ENCODE measurements at regions not wholly inside any gene's neighbourhood (a gene's known extent, or its start where the extent isn't known, plus 50 kb on each side); places are given as distances from the start of the nearest gene placed in this dataset.

DNA sequence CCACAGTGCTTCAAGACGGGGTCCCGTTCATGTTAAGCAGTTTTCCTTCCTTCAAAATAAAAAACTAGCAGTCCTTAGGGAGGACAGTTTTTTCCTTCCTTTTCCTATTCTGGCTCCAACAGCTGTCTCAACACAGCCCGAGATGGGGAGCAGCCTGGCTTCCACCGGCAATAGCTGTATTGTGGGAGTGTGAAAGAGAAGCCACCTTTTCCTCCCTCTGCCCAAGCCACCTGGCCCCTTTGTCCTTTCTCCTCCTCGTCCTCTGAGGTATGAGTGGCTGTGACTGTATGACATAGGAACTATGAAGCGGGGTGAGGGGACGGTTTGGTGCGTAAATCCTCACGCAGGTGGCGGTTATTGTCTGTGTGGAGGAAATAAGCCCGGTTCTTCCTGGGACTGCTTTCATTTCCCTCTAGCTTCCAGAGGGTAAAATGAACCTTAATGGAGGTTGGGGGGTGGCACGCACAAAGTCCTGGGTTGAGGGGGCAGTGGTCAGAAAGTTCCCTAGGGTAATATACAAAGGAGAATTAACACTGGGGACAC, 292.0 kb upstream of the DMRT1 start:
- no peak for DNase-seq (ENCODE audit: low spot score)
- intact Hi-C loops (cut with DNase I), result loop anchor here (5.0 kb wide), 1 partner anchor 142 kb away; no protein-coding TSS in a partner anchor

DNA sequence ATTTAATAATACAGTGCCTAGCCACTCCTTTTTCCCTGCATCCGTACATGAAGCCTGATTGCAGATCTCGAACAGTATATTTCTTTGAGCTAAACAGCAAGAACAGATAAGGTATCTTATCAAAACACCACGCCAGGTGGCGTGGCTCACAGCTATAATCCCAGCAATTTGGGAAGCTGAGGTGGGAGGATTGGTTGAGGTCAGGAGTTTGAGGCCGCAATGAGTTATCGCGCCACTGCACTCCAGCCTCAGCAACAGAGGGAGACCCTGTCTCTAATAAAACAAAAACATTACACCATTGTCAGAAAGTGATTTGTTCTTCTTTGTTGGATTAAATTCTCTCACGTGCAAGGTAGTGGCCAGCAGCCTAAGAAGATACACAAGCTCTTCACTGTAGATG, 291.2 kb upstream of the DMRT1 start:
- intact Hi-C loops (cut with DNase I), result no loop called here
- no peak for DNase-seq (ENCODE audit: low spot score)

DNA sequence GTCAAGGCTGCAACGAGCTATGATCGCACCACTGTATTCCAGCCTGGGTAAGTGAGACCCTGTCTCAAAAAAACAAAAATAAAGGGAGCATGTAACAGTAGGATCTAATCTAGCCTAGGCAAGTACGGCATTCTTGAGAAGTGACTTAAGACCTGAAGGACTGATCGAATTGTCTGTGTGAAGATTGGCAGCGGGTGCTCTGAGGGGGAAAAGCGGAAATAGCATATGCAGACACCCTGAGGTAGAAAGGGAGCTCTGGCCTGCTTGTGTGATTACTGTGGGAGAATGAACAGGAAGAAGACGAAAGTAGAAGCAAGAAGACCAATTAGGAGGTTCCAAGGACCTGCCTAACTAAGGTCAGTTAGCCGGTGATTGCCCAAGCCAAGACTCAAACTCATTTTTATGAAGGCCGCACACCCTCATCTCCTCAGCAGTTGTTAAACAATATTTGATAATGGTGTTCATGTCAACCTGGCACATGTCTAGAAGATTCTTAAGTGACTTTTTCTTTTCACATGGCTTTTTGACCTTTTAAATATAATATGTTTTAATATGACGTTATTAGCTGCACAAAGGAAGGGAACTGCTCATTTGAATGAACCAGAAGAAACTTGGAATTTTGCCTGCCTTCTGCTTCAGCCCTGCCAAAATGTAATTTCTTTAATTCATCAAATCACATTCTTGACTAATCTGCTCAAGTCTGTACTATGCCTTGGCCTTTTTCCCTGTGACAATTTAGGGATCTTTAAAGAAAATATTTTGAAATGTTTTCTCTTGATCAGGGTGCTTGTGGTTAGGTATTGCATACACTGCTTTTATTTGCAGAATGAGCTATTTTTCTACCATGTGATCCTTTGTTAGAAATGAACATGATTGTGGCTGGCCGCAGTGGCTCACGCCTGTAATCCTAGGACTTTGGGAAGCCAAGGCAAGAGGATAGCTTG, 289.2 kb upstream of the DMRT1 start:
- DNase-seq (ENCODE audit: low spot score), result no peak
- intact Hi-C loops (cut with DNase I), result no loop called here

DNA sequence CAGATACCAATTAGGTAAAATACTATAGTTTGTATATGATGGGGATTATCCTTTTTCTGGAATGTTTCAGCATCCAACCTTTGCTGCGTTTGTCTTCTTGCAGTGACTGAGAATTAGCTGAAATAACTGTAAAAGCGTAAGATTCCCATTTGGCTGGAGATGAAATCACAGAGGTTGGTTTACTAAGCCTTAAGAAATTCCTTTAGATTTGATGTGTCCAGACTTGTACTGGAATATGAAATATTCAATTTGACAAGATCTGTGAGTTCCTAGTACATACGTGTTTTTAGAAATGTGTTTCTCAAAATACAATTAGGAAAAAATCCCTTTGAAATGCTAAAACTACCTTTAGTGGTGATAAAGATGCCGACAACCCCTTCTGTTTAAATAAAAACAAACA, 286.0 kb upstream of the DMRT1 start:
- DNase-seq (ENCODE audit: low spot score), result no peak
- intact Hi-C loops (cut with DNase I), result no loop called here

DNA sequence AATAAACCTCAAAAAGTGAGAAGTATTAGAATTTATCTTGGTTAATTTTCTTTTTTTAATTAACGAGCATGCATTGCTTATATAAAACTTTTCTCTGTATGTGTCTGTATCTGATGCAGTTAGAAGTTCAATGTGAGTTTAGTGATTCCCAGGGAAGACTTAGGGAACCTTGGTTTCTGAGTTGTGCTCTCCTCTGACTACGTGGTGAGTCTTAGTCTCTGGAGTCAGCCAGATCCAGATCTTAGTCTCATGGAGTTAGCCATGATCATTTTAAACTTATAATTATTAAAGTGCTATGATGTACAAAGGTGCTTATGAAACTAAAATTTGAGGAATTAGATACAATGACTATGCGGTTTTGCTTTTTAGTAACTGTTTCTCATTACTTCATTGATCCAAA, 285.3 kb upstream of the DMRT1 start:
- no peak for DNase-seq (ENCODE audit: low spot score)
- intact Hi-C loops (cut with DNase I), result no loop called here

DNA sequence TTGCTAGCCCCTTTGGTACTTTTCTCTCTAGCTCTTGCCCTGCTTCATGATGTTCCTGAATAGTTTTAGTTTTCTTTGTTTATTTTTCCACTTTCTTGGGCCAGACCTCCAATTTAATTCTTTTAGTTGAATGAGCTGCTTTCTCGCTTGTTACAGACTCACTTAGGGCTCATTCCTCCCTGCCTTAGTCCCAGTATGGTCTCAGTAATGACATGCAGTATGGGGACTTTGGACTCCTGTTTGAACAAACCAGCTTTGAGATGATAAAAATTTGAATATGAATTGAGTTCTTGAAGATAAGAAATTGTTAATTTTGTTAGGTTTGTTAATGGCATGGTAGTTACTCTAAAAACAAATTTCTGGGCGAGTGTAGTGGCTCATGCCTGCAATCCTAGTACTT, 284.8 kb upstream of the DMRT1 start:
- intact Hi-C loops (cut with DNase I), result no loop called here
- no peak for DNase-seq (ENCODE audit: low spot score)

DNA sequence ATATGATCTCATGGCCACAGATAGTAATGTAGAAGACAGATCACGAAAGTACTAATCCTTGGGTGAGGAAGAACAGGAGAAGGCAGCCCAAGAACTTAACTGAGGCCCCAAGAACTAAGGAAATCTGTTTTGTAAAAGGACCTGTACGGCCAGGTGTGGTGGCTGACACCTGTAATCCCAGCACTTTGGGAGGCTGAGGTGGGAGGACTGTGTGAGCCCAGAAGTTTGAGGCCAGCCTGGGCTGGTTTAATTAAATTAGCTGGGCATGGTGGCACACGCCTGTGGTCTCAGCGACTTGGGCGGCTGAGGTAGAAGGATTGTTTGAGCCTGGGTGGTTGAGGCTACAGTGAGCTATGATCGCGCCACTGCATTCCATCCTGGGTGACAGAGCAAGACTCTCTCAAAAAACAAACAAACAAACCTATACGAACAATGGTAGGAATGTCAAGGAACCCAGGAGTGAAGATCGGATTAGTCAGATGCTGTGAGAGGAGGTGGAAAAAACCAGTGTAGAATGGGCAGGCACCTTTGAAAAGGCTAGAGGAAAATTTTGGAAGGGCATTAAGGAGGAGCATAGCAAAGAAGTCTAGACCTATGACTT, 283.8 kb upstream of the DMRT1 start:
- intact Hi-C loops (cut with DNase I), result no loop called here
- DNase-seq (ENCODE audit: low spot score), result no peak

DNA sequence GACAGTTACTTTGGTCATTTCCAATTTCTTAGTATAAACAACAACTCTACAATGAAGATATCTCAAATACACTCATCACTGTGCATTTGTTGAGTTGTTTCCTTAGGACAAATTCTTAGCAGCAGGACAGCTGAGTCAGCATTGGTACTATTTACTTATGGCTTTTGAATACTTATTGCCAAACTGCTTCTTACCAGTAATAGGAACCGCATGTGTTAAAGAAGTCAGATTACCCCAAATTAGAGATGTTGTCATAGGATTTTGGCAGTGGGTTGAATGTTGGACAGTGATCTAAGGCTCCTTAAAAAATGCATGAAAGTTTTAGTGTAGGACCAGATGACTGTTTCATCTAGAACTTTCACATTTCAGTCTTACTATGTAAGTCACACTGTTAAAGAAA, 280.1 kb upstream of the DMRT1 start:
- intact Hi-C loops (cut with DNase I), result no loop called here

DNA sequence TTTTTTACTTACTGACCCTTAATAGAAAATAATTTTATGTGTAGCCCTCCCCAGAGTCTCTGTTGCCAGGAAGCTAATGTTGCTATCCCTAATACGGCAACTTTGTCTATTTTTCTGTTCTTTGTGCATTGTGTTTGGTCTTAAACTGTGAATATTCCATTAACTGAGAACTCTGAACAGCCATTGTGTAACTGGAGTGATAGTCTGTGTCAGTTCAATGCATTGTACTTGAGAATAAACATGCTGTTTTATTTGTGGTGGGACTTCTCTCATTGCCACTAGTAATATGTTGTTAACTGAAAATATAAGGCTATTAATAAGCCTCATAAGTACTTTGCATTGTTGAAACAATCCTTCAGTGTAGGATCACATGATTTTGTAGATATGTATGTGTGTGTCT, 278.3 kb upstream of the DMRT1 start:
- intact Hi-C loops (cut with DNase I), result no loop called here
- DNase-seq (ENCODE audit: low spot score), result no peak

More for the DNA sequence above, 280.1 kb upstream of the DMRT1 start:
- DNase-seq (ENCODE audit: low spot score), result no peak

DNA sequence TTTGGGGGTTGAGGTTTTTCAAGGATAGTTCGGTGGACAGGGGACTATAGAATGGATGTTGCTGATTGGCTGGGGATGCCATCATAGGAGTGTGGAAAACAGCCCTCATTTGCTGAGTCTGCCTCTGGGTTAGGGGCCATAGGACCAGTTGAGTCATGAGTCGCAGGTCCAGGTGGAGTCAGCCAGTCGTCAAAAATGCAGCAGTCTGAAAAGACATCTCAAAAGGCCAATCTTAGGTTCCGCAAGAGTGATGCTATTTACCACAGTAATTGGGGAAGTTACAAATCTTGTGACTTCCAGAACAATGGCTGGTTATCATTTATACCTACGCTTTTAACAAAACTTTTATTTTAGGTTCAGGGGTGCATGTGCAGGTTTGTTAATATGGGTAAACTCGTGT, 276.0 kb upstream of the DMRT1 start:
- intact Hi-C loops (cut with DNase I), result no loop called here
- DNase-seq (ENCODE audit: low spot score), result no peak

DNA sequence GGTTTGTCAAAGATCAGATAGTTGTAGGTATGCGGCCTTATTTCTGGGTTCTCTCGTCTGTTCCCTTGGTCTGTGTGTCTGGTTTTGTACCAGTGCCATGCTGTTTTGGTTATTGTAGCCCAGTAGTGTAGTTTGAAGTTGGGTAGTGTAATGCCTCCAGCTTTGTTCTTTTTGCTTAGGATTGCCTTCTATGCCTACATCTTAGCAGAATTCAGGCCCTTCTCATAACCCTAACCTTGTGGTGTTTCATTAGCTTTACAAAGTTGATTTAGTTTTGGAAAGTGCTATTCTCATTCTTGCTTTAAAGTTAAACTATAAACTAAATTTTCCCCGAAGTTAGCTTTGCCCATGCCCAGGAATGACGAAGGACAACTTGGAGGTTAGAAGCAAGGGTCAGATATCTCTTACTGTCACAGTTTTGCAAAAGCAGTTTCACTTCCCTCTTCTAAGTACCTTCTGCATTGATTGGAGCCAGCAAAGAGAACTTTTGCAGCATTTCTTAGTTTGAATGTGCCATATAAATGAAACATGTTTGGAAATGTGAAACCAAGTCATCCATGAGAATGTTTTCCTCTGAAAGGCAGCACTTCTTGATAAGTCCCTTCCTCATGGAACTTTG, 274.3 kb upstream of the DMRT1 start:
- no peak for DNase-seq (ENCODE audit: low spot score)
- intact Hi-C loops (cut with DNase I), result no loop called here

DNA sequence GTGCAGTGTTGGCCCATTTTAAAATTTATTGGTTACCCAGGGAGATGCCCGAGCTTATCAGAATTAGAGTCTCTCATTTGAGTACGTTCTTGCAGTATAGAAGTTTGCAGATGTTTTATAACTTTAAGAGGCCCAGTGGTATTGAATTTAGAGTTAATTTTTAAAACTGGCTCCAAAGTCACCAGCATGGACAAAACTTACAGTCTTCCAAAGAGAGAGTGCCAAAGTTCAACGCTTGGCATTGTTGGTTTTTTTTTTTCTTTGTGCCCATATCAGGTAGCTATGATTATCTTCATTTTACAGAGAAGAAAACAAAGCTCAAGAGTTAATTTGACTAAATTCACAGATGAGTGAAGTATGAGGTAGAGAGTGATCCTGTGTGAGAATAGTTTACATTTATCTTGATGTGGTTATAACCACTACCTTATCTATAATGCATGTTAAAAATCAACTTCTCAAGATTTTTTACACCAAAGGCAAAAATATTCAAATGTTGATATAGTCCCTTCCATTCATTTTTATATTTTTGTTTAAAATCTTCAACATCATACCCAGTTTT, 273.7 kb upstream of the DMRT1 start:
- DNase-seq (ENCODE audit: low spot score), result no peak
- intact Hi-C loops (cut with DNase I), result no loop called here

DNA sequence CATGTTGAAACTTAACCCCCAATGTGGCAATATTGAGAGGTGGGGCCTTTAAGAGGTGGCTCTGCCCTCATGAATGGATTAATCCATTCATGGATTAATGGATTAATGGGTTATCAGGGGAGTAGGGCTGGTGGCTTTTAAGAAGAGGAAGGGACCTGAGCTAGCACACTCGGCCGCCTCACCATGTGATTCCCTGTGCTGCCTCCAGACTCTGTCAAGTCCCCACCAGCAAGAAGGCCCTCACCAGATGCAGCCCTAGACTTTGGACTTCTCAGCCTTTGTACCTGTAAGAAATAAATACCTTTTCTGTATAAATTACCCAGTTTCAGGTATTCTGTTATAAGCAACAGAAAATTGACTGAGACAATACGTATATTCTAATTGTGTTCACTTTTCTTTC, 272.2 kb upstream of the DMRT1 start:
- intact Hi-C loops (cut with DNase I), result no loop called here
- DNase-seq (ENCODE audit: low spot score), result no peak

DNA sequence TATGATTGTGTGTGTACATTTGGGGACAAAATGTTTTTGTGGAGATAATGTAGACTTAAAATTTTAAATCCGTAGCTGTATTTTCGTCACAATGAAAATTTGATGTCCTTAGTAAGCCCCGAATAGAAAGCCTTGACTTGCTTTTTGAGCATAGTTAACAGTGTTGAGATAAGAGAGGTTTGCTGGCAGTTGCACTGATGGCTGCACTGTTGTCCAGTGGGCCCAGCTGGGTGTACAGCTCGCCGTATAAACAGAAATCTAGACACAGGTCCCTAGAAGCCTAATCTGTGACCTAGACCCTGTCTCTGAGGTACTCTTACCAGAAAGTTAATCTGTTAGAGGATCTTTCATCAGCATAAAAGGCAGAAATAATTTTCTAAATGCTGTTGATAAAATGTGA, 271.3 kb upstream of the DMRT1 start:
- intact Hi-C loops (cut with DNase I), result no loop called here
- no peak for DNase-seq (ENCODE audit: low spot score)

DNA sequence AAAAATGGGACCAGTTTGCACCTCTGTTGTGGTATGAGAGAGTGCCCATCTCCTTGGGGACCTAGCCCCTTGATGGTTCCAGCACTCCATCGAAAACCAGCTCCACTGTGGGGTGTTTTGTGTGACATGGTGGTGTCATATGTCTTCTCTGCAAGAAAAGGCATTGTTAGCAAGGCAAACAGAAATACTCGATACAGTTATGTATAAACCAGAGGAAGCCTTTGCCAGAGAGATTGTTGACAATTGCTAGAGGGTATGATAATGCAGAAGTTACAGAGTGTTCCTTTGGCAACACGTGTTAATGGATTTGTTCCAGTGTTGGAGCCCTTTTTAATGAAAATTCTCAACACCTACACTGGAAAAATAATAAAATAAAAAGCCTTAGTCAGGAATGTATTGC, 270.4 kb upstream of the DMRT1 start:
- DNase-seq (ENCODE audit: low spot score), result no peak
- intact Hi-C loops (cut with DNase I), result no loop called here

DNA sequence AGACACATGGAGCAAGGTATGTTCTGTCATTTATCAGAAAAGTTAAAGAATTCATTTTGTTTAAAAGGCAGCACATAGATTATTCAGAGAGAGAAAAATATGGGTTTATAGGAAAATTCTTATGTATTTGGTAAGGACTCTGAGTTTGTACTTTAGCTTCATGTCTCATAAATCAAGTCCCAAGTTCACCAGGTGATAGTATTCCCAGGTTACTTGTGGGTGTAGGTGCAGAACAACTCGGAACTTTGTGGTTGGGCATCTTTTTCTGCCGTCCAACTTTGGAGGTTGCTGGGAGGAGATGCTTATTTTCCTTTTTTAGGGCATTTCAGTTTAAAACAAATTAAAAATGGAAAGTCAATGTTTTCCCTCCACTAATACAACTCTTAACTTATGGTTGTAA, 269.8 kb upstream of the DMRT1 start:
- no peak for DNase-seq (ENCODE audit: low spot score)
- intact Hi-C loops (cut with DNase I), result no loop called here

DNA sequence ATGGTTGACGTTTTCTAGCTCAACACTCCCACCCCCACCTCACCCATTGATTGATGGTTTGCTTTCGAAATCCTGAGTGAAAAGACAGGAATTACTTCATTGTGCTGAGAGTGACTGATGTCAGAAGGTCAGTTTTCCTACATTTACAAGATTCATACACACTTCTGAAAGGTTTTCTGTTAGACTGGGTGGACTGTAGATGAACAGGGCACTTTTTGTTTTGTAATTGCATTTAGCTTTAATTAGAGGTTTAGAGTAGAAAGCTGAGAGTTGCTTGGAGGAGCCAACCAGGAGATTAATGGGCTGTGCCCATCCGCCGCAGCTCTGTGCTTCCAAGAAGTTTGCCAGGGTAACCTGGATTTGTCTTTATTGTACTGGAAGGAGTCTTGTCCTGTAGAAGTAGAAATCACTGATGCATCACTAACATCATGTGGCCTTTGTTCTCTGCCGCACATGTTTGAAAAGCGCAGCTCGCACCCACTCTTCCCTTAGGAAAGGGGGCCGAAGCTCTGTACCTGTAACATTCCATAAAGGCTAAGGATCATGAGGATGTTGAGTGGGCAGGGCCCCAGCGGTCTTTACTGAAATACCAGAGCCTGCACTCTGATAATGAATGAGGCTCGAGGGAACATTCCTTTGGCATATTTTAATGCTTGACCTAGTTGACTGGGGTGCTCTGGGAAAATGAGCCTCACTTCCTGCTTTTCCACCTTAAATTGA, 267.6 kb upstream of the DMRT1 start:
- intact Hi-C loops (cut with DNase I), result no loop called here
- no peak for DNase-seq (ENCODE audit: low spot score)

DNA sequence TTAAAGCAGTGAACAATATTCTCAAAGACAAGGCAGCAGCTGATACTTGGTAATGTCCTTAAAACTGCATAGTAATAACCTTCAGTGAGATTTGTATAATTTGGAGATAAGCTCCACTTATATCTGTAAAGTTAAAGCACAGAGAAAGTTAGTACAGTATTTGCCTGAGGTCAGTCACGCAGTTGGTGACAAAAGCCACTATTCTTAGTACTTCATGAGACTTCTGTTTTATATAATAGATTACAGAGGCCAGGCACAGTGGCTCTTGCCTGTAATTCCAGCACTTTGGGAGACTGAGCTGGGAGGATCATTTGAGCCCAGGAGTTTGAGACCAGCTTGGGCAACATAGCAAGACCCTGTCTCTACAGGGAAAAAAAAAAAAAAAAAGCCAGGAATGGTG, 266.4 kb upstream of the DMRT1 start:
- no peak for DNase-seq (ENCODE audit: low spot score)
- intact Hi-C loops (cut with DNase I), result no loop called here

DNA sequence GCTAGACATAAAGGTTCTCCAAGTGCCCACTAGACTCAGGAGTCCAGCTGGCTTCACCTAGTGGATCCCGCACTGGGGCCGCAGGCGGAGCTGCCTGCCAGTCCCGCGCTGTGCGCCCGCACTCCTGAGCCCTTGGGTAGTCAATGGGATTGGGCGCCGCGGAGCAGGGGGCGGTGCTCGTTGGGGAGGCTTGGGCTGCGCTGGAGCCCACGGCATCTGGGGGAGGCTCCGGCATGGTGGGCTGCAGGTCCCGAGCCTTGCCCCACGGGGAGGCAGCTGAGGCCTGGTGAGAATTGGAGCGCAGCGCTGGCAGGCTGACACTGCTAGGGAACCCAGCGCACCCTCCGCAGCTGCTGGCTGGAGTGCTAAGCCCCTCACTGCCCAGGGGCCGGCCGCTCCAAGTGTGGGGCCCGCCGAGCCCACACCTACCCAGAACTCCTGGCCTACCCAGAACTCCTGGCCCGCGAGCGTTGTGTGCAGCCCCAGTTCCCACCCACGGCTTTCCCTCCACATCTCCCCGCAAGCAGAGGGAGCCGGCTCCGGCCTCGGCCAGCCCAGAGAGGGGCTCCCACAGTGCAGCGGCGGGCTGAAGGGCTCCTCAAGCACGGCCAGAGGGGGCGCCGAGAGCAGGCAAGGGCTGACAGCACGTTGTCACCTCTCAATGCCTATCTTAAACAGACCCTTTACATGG, 260.7 kb upstream of the DMRT1 start:
- intact Hi-C loops (cut with DNase I), result no loop called here
- no peak for DNase-seq (ENCODE audit: low spot score)
